ENCODE measurements at regions not wholly inside any gene's neighbourhood (a gene's known extent, or its start where the extent isn't known, plus 50 kb on each side); places are given as distances from the start of the nearest gene placed in this dataset.

DNA sequence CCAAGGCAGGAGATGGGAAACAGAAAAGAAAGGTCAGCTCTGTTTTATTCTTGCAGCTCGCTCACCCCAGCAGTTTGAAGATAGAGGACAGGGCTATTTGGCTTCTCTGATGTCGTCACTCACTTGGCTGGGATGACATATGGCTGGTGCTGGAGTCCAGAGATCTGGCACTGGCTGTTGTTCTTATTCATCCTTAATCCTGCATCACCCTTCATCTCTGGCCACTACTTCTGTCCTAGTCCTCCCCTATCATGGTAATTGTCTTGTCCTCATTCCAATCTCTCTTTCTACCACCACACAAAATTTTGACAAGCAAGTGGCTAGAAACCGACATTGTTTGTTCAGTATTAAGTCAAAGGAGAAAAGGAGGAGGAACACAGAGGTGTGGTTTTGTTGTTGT lies 103.8 kb upstream of the PDE4B start:
- Histone ChIP-seq H2AFZ (no peak overlapping the region), H3K4me3 (no peak overlapping the region), H3F3A (replicated peaks; ENCODE audit: low read depth) (no peaks in the 10 kb centered on the region), H4K20me1 (replicated peaks; ENCODE audit: insufficient read depth) (no peaks in the 10 kb centered on the region; the same call in 1 of the 2 replicates), H3K27ac (ENCODE audit: low read depth) (no peak overlapping the region), H3K27me3 (ENCODE audit: insufficient read depth) (no peaks in the 10 kb centered on the region), H3K79me2 (replicated peaks; ENCODE audit: insufficient read depth) (no peaks in the 10 kb centered on the region), H3K4me1 (ENCODE audit: insufficient read depth) (no peaks in the 10 kb centered on the region), H3K36me3 (ENCODE audit: insufficient read depth) (no peaks in the 10 kb centered on the region; the same call in 1 of the 2 replicates), H3K9me2 (ENCODE audit: insufficient read depth) (no peaks in the 10 kb centered on the region), H3K4me2 (no peak overlapping the region)
- Mint-ChIP-seq H3K4me3 (no peak overlapping the region), H3K9me3 (peaks cover 25% of the 10 kb centered on the region), H3K27me3 (ENCODE audit: insufficient read depth, low read depth, poor library complexity) (peaks cover 8% of the 10 kb centered on the region), H3K4me1 (peaks cover 6% of the 10 kb centered on the region; the same call in 2 of the 3 replicates), H3K36me3 (ENCODE audit: low read depth) (peaks cover 10% of the 10 kb centered on the region), H3K27ac (no peak overlapping the region)
- no peak for ATAC-seq
- no peak for DNase-seq (ENCODE audit: low spot score)
- TF ChIP-seq, protein P1, sequence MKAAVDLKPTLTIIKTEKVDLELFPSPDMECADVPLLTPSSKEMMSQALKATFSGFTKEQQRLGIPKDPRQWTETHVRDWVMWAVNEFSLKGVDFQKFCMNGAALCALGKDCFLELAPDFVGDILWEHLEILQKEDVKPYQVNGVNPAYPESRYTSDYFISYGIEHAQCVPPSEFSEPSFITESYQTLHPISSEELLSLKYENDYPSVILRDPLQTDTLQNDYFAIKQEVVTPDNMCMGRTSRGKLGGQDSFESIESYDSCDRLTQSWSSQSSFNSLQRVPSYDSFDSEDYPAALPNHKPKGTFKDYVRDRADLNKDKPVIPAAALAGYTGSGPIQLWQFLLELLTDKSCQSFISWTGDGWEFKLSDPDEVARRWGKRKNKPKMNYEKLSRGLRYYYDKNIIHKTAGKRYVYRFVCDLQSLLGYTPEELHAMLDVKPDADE (IDR thresholded peaks at IDR 0.05) = no peak
- no peak for TF ChIP-seq CREB1 (CRISPR knock-in tag; IDR thresholded peaks at IDR 0.05; ENCODE audit: low read depth)
- TF ChIP-seq EZH2 (IDR thresholded peaks at IDR 0.05; ENCODE audit: low read depth, unreplicated experiment) = no peak
- no peak for TF ChIP-seq ZNF114 (CRISPR knock-in tag; IDR thresholded peaks at IDR 0.05)
- TF ChIP-seq NANOG (IDR thresholded peaks at IDR 0.05; ENCODE audit: borderline replicate concordance) = no peak
- no peak for TF ChIP-seq EZH2phosphoT487 (IDR thresholded peaks at IDR 0.05; ENCODE audit: unreplicated experiment)
- no peak for TF ChIP-seq JUNB (IDR thresholded peaks at IDR 0.05; ENCODE audit: unreplicated experiment)
- TF ChIP-seq CTCF (conservative IDR thresholded peaks at IDR 0.05; ENCODE audit: low read depth in 2 of 2) = no peak
- no peak for TF ChIP-seq ZNF331 (CRISPR knock-in tag; IDR thresholded peaks at IDR 0.05; ENCODE audit: low read depth)
- no peak for TF ChIP-seq STAT1 (IDR thresholded peaks at IDR 0.05; ENCODE audit: unreplicated experiment)
- TF ChIP-seq, protein P2, sequence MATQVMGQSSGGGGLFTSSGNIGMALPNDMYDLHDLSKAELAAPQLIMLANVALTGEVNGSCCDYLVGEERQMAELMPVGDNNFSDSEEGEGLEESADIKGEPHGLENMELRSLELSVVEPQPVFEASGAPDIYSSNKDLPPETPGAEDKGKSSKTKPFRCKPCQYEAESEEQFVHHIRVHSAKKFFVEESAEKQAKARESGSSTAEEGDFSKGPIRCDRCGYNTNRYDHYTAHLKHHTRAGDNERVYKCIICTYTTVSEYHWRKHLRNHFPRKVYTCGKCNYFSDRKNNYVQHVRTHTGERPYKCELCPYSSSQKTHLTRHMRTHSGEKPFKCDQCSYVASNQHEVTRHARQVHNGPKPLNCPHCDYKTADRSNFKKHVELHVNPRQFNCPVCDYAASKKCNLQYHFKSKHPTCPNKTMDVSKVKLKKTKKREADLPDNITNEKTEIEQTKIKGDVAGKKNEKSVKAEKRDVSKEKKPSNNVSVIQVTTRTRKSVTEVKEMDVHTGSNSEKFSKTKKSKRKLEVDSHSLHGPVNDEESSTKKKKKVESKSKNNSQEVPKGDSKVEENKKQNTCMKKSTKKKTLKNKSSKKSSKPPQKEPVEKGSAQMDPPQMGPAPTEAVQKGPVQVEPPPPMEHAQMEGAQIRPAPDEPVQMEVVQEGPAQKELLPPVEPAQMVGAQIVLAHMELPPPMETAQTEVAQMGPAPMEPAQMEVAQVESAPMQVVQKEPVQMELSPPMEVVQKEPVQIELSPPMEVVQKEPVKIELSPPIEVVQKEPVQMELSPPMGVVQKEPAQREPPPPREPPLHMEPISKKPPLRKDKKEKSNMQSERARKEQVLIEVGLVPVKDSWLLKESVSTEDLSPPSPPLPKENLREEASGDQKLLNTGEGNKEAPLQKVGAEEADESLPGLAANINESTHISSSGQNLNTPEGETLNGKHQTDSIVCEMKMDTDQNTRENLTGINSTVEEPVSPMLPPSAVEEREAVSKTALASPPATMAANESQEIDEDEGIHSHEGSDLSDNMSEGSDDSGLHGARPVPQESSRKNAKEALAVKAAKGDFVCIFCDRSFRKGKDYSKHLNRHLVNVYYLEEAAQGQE (IDR thresholded peaks at IDR 0.05; ENCODE audit: unreplicated experiment) = no peak
- TF ChIP-seq POLR2AphosphoS5 (IDR thresholded peaks at IDR 0.05; ENCODE audit: low read depth) = no peak
- TF ChIP-seq ZNF462 (CRISPR knock-in tag; IDR thresholded peaks at IDR 0.05) = no peak
